PC-3 (cell line): ENCODE measurements at regions not wholly inside any gene's neighbourhood (a gene's known extent, or its start where the extent isn't known, plus 50 kb on each side); places are given as distances from the start of the nearest gene placed in this dataset.

Experiments used
- ATAC-seq: fragments of 200-7000 bp; cut with Tn5 transposase; 2 replicates; pipeline ENCODE4 v1.9.1; 2020; ENCODE audit warnings: mild to moderate bottlenecking, moderate library complexity
- BruUV-seq: library from RNA; stranded (reverse); fragments of 400-500 nt; replicated peaks from 2 replicates; lab custom pipeline; 2021; lab: Mats Ljungman, UMichigan
- CTCF ChIA-PET: fragments of 300-600 bp; sonication (Branson Sonifier 250); formaldehyde crosslinking; loops from one replicate; lab custom pipeline; 2022; ENCODE audit warnings: antibody characterized with exemption; lab: Charles Lee
- POLR2A ChIA-PET: fragments of 300-600 bp; sonication (Branson Sonifier 250); formaldehyde crosslinking; loops from one replicate; lab custom pipeline; 2022; ENCODE audit warnings: antibody characterized with exemption; ENCODE audit not compliant: unreplicated experiment; lab: Charles Lee
- DNase-seq: peaks from one replicate; pipeline ENCODE4 v3.0.0-alpha.2; 2015
- H2AFZ ChIP-seq: fragments of 300-600 bp; sonication (generic); 2 replicates; pipeline ENCODE4 v1.6.0; 2016; ENCODE audit warnings: antibody characterized with exemption, low read length
- H3F3A ChIP-seq: fragments of 300-600 bp; sonication (generic); one replicate; pipeline ENCODE4 v1.6.0; 2017; ENCODE audit warnings: antibody characterized with exemption, low read length, control low read depth, mild to moderate bottlenecking; ENCODE audit not compliant: unreplicated experiment
- H3K27ac ChIP-seq: fragments of 300-600 bp; sonication (generic); 2 replicates; pipeline ENCODE4 v1.5.1; 2016; ENCODE audit warnings: mild to moderate bottlenecking, low read length
- H3K27me3 ChIP-seq: fragments of 300-600 bp; sonication (generic); 2 replicates; pipeline ENCODE4 v1.6.1; 2016; ENCODE audit warnings: low read length, mixed read lengths
- H3K36me3 ChIP-seq: fragments of 300-600 bp; sonication (generic); 2 replicates; pipeline ENCODE4 v1.6.1; 2016; ENCODE audit warnings: low read depth, mixed run types, low read length, mixed read lengths
- H3K4me1 ChIP-seq: fragments of 300-600 bp; sonication (generic); 2 replicates; pipeline ENCODE4 v1.5.1; 2016; ENCODE audit warnings: low read length; ENCODE audit not compliant: insufficient read depth
- H3K4me2 ChIP-seq: fragments of 300-600 bp; sonication (generic); 2 replicates; pipeline ENCODE4 v1.6.0; 2016; ENCODE audit warnings: low read length
- H3K4me3 ChIP-seq: fragments of 300-600 bp; sonication (generic); 2 replicates; pipeline ENCODE4 v1.5.1; 2016; ENCODE audit warnings: mild to moderate bottlenecking, low read length, mixed read lengths
- H3K79me2 ChIP-seq: fragments of 300-600 bp; sonication (generic); 2 replicates; pipeline ENCODE4 v1.6.1; 2017; ENCODE audit warnings: low read length, mixed read lengths
- H3K9ac ChIP-seq: fragments of 300-600 bp; sonication (generic); 2 replicates; pipeline ENCODE4 v1.6.0; 2016; ENCODE audit warnings: mild to moderate bottlenecking, low read length
- H3K9me2 ChIP-seq: fragments of 300-600 bp; sonication (generic); replicated peaks from 2 replicates; pipeline ENCODE4 v1.6.1; 2016; ENCODE audit warnings: mixed run types, low read length, mixed read lengths
- H3K9me3 ChIP-seq: fragments of 300-600 bp; sonication (generic); 2 replicates; pipeline ENCODE4 v1.6.1; 2016; ENCODE audit warnings: low read length, mixed read lengths
- H4K20me1 ChIP-seq: fragments of 300-600 bp; sonication (generic); 2 replicates; pipeline ENCODE4 v1.6.1; 2016; ENCODE audit warnings: low read length, mixed read lengths
- CTCF ChIP-seq: fragments of 300-600 bp; sonication (generic); conservative IDR thresholded peaks from 2 replicates; pipeline ENCODE4 v1.5.1; 2017; ENCODE audit warnings: antibody characterized with exemption, low read depth, mild to moderate bottlenecking, low read length
- EZH2 ChIP-seq: fragments of 300-600 bp; sonication (generic); IDR thresholded peaks from one replicate; pipeline ENCODE4 v1.6.1; 2017; ENCODE audit warnings: antibody characterized with exemption, mild to moderate bottlenecking, low read length; ENCODE audit not compliant: unreplicated experiment
- EZH2phosphoT487 ChIP-seq: fragments of 300-600 bp; sonication (generic); IDR thresholded peaks from 2 replicates; pipeline ENCODE4 v1.6.1; 2018; ENCODE audit warnings: mild to moderate bottlenecking, antibody characterized with exemption, low read length, borderline replicate concordance
- intact Hi-C: fragments of 100-400 bp; cut with micrococcal nuclease; formaldehyde crosslinking; loops from 2 replicates; pipeline ENCODE4 v1.9.0; 2023

- no peaks in the 10 kb centered on the region for H3K27me3 ChIP-seq
- no TSS peak for BruUV-seq
- no peaks in the 10 kb centered on the region for H4K20me1 ChIP-seq
- TF ChIP-seq EZH2 (no peak), EZH2phosphoT487 (no peak), CTCF (no peak)
- H3K9me3 ChIP-seq: no peaks in the 10 kb centered on the region
- intact Hi-C loops: no loop called here
- no peaks in the 10 kb centered on the region for H3K9me2 ChIP-seq
- no peak overlapping the region for H3K4me3 ChIP-seq
- H3K36me3 ChIP-seq: no peaks in the 10 kb centered on the region
- no peaks in the 10 kb centered on the region for H3F3A ChIP-seq
- no peak overlapping the region for H3K4me2 ChIP-seq
- H2AFZ ChIP-seq: no peak overlapping the region
- no peaks in the 10 kb centered on the region for H3K4me1 ChIP-seq
- DNase-seq: no peak
- POLR2A ChIA-PET: no interaction called here
- H3K79me2 ChIP-seq: no peaks in the 10 kb centered on the region
- no peak for ATAC-seq
- CTCF ChIA-PET: no interaction called here
- H3K9ac ChIP-seq: no peak overlapping the region
- H3K27ac ChIP-seq: no peak overlapping the region
These were observed 1112.0 kb upstream of the RAG2 start for GRCh38 chr11:37710031-37710430.

DNA sequence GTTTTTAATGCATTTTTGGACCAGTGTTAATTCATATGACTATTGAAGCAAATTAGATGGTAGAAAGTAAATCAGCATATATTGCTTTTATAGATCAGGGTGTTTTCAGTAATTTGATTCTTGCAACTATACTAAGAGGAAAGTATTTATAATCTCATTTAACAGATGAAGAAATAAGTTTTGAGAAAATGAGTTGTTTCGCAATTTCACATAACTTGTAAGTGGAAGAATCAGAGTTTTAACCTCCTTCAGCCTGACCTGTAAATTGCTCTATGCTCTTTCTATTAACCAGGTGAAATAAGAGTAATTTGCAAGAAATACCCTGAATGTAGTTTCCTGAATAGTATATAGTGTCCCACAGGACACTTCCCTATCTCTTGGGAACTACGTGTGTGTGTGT, 1106.8 kb upstream of the RAG2 start:
- H3K4me1 ChIP-seq: no peaks in the 10 kb centered on the region
- no peaks in the 10 kb centered on the region for H4K20me1 ChIP-seq
- ATAC-seq: no peak
- CTCF ChIA-PET: no interaction called here
- no peaks in the 10 kb centered on the region for H3K36me3 ChIP-seq
- no peaks in the 10 kb centered on the region for H3K79me2 ChIP-seq
- H3K9ac ChIP-seq: no peak overlapping the region
- no peak overlapping the region for H3K27ac ChIP-seq
- H3K9me3 ChIP-seq: no peaks in the 10 kb centered on the region
- H3K27me3 ChIP-seq: no peaks in the 10 kb centered on the region
- TF ChIP-seq EZH2: no peak
- TF ChIP-seq EZH2phosphoT487: no peak
- no peak for TF ChIP-seq CTCF
- DNase-seq: no peak
- H3K4me3 ChIP-seq: no peak overlapping the region
- no peak overlapping the region for H2AFZ ChIP-seq
- BruUV-seq: no TSS peak
- H3F3A ChIP-seq: no peaks in the 10 kb centered on the region
- POLR2A ChIA-PET: no interaction called here
- intact Hi-C loops: no loop called here
- no peaks in the 10 kb centered on the region for H3K9me2 ChIP-seq
- H3K4me2 ChIP-seq: no peak overlapping the region

- TF ChIP-seq CTCF: no peak
- no peak for TF ChIP-seq EZH2
- no peak for TF ChIP-seq EZH2phosphoT487
- H3K4me3 ChIP-seq: no peak overlapping the region
- no TSS peak for BruUV-seq
- H3K9me3 ChIP-seq: peaks cover 11% of the 10 kb centered on the region; the same call in 1 of the 2 replicates
- H3K27ac ChIP-seq: no peak overlapping the region
- H3K9ac ChIP-seq: no peak overlapping the region
- no peaks in the 10 kb centered on the region for H3K9me2 ChIP-seq
- H3K4me2 ChIP-seq: no peak overlapping the region
- H2AFZ ChIP-seq: no peak overlapping the region
- no peaks in the 10 kb centered on the region for H3K79me2 ChIP-seq
- no peaks in the 10 kb centered on the region for H3K4me1 ChIP-seq
- ChIA-PET CTCF (no interaction called here), POLR2A (no interaction called here)
- no peaks in the 10 kb centered on the region for H3F3A ChIP-seq
- H4K20me1 ChIP-seq: no peaks in the 10 kb centered on the region
- intact Hi-C loops: no loop called here
- no peaks in the 10 kb centered on the region for H3K36me3 ChIP-seq
- DNase-seq (no peak), ATAC-seq (no peak)
- no peaks in the 10 kb centered on the region for H3K27me3 ChIP-seq
These were observed 1101.6 kb upstream of the RAG2 start for GRCh38 chr11:37699644-37700043.
